ENCODE measurements at regions not wholly inside any gene's neighbourhood (a gene's known extent, or its start where the extent isn't known, plus 50 kb on each side); places are given as distances from the start of the nearest gene placed in this dataset.
"Not testable (repeated sequence)": the region's sequence is repeated elsewhere in the genome, so short reads cannot be mapped to it uniquely, and the experiment has no call there.

DNA sequence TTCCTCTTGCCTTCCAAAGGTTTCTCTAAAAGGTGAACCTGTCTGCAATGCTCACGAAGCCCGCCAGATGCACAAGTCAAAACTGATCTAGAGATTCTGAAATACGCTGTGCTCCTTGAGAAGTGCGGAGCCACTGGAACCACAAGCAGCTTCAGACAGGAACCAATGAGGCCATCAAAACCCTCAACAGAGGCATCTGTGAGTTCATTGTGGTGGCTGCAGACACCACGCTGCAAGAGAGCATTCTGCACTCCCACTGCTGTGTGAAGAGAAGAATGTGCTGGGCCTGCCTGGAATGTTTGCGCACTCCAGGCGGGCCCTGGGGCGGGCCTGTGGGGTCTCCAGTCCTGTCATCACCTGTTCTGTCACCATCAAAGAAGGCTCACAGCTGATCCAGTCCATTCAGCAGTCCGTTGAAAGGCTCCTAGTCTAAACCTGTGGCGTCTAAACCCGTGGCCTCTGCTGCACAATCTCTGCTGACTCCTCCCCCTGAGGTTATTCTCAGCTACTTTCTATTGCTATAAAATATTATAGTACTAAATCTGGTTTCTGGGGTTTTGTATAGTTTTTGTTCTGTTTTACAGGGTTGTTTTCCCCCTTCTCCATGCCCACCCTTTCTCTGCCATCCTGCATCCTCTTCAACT lies 187.4 kb downstream of the FAM72C start:
- not testable (repeated sequence) for DNase-seq (ENCODE audit: low read depth in 2 of 2, low spot score in 1 of 2)

DNA sequence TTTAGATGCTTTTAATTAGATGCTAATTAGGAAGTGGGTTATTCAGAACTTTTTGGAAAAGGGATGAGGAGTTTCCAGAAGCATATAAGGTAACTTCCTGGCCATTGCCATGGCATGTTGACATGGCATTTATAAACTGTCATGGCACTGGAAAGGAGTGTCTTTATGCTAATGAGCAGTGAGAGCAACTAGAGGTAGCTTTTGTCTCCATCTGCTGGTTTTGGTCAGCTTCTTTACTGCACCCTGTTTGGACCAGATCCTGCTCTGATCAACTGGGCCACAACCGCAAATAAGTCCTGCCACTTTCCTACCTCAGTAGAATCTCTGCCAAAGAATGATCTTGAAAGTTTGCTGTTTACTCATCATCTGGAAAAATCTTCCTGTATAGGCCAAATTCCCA lies 193.6 kb downstream of the FAM72C start:
- not testable (repeated sequence) for DNase-seq (ENCODE audit: low read depth in 2 of 2, low spot score in 1 of 2)

DNA sequence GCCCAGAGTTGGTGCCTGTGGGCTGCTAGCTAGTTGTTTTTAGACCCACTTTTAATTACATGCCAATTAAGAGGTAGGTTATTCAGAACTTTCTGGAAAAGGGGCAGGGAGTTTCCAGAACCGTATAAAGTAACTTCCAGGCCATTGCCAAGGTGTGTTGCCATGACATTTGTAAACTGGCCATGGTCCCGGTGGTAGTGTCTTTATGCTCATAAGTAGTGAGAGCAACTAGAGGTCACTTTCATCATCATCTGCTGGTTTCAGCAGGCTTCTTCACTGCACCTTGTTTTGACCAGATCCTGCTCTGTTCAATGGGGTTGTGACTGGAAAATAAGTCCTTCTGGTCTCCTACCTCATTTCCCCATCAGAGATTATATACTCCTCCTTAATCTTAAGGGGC lies 207.0 kb downstream of the FAM72C start:
- DNase-seq (ENCODE audit: low read depth in 2 of 2, low spot score in 1 of 2) = not testable (repeated sequence)

DNA sequence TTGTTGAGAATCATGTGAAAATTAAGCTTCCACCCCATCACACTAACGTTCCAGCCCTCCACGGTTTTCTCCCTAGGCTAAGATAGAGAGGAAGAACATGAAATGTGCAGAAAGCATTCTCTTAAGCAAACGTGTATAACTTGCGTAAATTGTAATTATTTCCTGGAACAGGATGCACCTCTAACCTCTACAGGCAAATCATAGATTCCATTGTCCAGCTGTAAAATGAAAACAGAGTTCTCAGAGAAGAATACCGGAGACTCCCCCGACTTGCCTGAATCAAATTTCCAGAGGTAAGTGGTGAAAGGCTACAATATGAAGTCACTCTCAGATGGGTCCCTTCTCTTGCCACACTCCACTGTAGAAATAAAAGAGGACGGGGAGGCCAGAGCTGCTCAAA lies 211.4 kb downstream of the FAM72C start:
- not testable (repeated sequence) for DNase-seq (ENCODE audit: low read depth in 2 of 2, low spot score in 1 of 2)

DNA sequence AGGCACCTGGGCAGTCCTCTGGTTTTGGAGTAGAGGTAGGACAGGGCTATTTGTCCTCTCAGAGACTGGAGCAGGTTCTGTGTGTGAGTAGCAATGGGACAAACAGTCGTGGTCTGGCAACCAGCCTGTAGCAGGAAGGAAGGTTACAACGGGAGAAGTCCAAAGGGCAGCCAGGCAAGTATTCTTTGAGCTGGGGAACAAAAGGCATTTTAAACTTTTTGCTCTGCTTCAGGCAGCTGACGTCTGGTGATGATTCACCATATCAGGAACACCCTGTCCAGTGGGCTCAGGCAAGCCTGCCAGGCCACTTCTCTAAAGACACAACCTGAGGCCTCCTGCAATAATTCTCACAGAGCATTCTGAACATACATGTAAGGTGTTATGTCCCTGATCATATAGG lies 215.8 kb downstream of the FAM72C start:
- not testable (repeated sequence) for DNase-seq (ENCODE audit: low read depth in 2 of 2, low spot score in 1 of 2)

DNA sequence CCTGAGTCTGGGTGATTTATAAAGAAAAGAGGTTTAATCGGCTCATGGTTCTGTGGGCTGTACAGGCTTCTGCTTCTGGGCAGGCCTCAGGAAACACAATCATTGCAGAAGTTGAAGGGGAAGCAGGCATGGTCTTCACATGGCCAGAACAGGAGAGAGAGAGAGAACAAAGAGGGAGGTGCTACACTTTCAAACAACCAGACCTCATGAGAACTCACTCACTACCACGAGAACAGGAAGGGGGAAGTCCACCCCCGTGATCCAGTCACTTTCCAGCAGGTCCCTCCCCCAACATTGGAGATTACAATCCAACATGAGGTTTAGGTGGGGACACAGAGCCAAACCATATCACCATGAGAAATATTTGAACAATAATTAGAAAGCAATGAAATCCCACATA lies 222.9 kb downstream of the FAM72C start:
- DNase-seq (ENCODE audit: low read depth in 2 of 2, low spot score in 1 of 2) = no peak

DNA sequence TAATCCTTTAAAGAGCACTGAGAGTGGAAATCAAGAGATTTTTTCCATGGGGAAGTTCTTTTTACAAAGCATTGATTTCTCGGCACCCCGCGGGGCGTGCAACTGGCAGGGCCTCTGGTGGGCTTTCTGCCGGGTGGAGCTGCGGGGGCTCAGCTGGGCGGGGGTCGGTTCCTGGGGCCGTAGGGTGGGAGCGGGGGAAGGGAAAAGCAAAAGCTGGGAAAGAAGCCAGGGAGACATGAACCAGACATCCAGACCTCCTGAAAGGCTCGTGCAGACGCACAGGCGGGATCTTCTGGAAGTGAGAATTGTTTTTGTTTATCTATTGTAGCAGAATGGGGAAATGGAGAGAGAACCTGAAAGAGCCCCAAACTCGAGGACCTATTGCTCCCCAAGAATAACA lies 235.2 kb downstream of the FAM72C start:
- DNase-seq (ENCODE audit: low read depth in 2 of 2, low spot score in 1 of 2) = no peak

DNA sequence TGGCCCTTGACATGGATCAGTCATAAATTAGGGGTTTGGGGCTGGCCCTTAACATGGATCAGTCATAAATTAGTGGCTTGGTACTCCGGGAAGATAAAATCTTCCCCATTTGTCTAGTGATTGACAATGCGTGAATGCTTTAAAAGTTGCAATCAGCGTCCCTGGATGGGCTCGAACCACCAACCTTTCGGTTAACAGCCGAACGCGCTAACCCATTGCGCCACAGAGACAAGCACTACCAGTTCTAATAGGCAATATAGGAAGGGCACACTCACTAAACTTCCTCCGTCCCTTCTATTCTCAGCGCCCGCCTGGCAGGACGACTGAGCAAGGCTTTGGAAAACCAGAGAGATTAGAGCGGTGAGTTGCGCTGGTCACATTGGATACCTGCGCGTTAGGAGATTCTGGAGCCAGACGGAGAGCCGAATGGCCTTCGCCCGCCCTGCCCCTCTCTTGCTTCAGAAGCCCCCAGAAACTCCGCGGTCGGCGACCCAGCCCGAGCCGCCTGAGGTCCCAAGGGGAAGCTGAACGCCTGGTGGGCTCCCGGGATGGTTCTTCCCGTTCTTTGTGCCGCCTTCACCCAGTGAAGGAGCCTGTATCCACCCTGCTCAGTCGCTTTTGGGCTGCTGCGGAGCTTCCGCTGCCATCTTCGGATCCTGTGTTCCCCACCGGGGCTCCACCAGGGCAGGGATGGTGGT lies 235.9 kb downstream of the FAM72C start:
- DNase-seq (ENCODE audit: low read depth in 2 of 2, low spot score in 1 of 2) = no peak

DNA sequence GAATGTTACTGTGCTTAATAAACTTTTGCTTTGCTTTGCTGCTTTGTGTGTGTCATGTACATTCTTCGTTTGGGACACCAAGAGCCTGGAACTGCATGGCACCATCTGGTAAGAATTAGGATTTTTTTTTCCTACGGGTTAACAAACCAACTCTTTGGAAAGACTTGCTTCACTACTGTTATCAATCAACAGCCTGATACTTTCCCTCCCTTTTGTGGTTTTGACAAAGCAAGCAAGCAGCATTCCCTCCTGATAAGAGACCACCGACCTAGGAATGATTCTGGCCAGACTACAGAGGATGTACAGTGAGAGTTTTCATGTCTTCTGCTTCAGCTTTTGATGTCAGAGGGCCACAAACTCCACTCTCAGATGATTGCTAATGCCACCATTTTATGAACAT lies 237.5 kb downstream of the FAM72C start:
- DNase-seq (ENCODE audit: low read depth in 2 of 2, low spot score in 1 of 2) = not testable (repeated sequence)

DNA sequence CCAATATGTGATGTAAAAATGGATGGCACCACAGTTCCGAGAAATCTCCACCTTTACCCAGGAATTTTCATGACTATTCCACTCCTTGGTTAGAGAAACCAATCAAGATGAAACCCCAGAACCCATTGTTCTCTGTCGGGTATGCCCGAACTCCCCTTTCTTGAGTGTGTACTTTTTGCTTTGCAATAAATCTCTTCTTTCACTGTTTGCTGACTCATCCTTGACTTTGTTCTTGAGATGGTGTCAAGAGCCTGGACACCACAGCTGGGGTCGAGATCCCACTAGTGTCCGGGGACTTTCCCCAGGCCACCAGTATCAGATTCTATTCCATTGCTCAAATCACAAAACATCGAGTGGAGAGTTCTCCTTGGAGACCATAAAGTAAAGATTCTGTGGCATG lies 240.9 kb downstream of the FAM72C start:
- not testable (repeated sequence) for DNase-seq (ENCODE audit: low read depth in 2 of 2, low spot score in 1 of 2)

DNA sequence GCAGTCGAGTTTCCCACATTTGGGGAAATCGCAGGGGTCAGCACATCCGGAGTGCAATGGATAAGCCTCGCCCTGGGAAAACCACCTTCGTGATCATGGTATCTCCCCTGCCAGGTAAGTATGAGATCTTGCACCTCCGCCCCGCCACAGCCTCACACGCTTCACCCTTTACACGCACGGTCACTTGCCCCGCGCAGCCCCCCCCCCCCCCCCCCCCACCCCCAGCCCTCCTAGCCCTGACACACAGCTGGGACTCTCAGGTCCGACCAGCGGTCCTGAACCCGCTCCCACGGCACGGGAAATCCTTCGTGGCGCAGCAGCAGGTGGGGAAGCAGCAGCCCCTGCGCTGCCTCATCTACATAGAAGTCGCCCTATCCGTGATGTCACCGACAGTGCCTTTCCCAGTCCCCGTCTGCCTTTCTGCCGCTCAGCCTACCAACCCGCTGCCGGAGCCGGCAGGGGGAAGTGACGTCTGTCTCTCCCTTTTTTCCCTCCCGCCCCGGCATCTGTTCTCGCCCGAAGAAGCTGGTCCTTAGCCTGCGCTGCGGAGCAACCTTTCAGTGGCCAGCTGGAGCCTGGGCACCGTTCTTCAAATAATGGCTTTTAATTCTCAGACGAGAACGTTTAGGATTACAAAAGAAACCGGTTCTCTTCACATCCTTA lies 242.2 kb downstream of the FAM72C start:
- DNase-seq (ENCODE audit: low read depth in 2 of 2, low spot score in 1 of 2) = not testable (repeated sequence)

DNA sequence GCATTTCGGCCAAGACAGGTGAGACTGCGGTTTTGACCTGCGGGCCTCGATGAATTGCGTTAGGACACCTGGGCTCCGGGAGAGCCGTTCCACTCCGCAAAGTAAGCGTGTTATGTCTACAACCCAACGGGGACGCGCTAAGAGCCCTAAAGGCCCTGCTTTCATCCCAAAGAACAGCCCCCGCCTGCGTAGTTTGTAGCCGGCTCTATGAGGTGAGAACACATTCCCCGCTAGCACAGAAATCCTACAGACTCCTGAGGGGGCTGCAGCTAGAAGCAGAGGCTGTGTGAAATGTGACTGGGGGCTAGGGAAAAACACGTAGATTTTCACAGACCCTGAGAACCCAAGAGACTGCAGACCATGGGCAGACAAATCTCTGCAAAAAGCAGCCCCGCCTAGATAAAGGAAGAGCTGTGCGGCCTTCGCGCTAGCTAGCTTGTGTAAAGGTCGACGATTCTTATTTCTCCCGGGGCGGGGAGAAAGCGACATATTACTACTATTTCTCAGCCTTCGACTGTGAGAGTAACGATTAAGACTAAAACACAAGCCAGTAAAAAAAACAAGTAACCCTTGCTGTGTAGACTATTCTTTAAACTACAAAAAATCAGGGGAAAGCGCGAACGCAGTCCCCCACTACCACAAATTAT lies 242.9 kb downstream of the FAM72C start:
- not testable (repeated sequence) for DNase-seq (ENCODE audit: low read depth in 2 of 2, low spot score in 1 of 2)

DNA sequence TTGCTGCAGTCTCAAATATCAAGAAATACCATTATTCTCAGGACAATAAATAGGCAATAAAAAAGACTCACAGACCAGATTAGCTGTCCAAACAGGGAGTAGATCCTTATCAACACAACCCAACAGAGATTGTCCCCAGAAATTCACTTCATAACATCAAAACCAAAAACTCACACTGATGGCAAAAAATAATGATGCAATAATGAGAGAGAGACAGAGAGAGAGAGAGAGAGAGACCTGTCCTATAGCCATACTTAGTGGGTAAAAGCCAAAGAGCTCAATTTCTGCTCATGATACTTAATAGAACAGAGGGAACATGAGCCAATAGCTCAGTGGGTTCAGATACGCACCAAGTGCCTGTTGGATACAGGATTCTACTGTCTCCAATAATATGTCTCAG lies 244.5 kb downstream of the FAM72C start:
- DNase-seq (ENCODE audit: low read depth in 2 of 2, low spot score in 1 of 2) = no peak

DNA sequence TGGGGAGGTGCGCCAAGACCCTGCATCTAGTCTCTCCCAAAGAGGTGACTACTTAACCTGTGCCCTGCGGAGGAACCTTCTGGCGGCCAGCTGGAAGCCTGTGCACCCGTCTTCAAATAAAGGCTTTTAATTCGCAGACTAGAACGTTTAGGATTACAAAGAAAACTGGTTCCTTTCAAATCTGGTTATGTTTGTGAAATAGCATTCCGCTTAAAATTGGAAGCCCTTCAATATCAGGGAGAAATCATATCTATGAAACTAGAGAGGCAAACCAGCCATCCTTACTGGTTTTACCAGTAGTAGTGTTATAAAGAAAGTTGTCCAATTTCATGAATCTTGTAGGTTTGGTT lies 250.8 kb downstream of the FAM72C start:
- DNase-seq (ENCODE audit: low read depth in 2 of 2, low spot score in 1 of 2) = no peak

DNA sequence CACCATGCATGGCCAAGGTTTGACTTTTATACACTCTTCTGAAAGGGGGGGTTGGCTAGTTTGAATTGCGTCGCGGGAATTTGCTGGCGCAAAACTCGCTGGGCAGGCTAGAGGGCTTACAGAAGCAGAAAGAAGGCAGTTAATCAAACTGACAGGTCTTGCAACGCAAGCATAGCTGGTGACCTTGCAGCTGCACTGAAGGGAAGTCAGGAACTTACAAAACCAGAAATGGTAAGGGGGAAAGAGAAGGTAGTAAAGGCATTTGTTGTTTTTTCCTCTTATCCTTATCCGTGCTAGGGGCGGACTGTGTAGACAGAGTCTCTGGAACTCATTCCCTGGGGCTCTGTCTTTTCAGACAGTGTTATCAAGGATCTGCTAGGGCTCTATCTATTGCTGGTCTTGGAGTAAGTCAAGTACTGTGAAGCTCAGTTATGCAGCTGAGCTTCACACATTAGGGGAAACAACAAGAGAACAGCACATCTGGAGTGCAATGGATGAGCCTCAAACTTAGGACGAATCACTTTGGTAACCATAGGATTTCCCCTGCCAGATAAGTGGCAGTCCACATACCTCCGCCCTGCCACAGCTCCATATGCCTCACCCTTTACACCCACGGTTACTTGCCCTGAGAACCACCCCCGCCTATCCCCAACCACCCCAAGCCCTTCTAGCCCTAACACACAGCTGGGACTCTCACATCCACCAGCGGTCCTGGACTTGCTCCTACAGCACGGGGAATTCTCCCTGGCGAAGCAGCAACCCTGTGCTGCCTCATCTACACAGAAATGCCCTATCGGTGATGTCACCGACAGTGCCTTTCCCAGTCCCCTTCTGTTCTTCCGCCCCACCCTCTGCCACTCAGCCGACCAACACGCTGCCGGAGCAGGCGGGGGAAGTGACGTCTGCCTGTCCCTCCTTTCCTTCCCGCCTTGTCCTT lies 251.4 kb downstream of the FAM72C start:
- DNase-seq (ENCODE audit: low read depth in 2 of 2, low spot score in 1 of 2) = no peak

DNA sequence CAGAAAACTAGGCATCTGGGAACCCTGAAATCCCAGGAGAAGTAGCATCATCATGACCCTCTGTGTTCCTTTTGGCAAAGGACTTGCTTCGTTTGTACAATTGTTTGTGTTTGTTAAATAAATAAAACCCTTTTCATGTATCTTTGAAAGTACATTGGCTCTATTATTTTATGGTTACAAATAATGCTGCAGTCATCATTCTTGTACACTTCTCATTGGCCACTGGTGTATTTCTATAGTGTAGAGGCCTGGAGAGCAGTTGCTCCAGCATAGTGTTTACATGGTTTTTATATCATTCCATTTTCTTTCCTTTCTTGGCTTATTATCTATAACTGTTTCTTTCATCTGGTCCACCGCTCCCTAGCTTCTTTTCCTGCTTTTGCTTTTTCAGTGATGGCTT lies 253.3 kb downstream of the FAM72C start:
- DNase-seq (ENCODE audit: low read depth in 2 of 2, low spot score in 1 of 2) = no peak

DNA sequence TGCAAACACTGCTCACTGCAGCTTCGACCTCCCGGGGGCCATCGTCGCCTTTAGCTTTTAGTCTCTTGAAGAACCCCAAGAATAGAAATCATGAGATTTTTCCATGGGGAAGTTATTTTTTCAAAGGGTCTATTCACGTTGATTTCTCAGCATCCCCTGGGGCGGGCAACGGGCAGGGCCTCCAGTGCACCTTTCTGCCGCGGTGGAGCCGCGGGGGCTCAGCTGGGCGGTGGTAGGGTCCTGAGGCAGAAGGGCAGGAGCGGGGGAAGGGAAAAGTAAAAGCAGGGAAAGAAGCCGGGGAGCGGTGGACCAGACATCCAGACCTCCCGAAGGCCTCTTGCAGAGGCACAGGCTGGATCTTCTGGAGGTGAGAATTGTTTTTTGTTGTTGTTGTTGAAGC lies 253.8 kb downstream of the FAM72C start:
- no peak for DNase-seq (ENCODE audit: low read depth in 2 of 2, low spot score in 1 of 2)

DNA sequence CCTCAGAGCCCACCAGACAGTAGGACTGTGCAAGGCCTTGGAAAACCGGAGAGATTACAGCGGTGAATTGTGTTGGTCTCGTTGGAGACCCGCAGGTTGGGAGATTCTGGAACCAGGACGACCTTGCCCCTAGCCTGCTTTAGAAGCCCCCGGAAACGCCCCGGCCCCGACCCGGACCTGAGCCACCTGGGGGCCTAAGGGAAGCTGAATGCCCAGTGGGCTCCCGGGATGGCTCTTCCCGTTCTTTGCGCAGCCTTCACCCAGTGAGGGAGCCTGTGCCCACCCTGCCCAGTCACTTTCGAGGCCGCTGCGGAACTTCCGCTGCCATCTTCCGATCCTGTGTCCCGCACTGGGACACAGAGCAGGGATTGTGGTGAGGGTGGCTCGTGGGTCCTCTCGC lies 254.4 kb downstream of the FAM72C start:
- DNase-seq (ENCODE audit: low read depth in 2 of 2, low spot score in 1 of 2) = no peak

DNA sequence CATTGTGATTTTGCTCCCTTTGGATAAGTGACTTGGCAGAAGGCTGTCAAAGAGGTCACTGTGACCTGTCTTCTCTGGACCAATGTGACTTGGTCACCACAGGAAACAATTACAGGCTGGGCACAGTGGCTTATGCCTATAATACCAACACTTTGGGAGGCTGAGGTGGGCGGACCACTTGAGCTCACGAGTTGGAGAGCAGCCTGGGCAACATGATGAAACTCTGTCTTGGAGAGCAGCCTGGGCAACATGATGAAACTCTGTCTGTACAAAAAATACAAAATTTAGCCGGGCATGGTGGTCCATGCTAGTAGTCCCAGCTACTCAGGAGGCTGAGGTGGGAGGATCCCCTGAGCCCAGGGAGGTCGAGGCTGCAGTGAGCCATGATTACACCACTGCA lies 256.9 kb downstream of the FAM72C start:
- DNase-seq (ENCODE audit: low read depth in 2 of 2, low spot score in 1 of 2) = not testable (repeated sequence)

DNA sequence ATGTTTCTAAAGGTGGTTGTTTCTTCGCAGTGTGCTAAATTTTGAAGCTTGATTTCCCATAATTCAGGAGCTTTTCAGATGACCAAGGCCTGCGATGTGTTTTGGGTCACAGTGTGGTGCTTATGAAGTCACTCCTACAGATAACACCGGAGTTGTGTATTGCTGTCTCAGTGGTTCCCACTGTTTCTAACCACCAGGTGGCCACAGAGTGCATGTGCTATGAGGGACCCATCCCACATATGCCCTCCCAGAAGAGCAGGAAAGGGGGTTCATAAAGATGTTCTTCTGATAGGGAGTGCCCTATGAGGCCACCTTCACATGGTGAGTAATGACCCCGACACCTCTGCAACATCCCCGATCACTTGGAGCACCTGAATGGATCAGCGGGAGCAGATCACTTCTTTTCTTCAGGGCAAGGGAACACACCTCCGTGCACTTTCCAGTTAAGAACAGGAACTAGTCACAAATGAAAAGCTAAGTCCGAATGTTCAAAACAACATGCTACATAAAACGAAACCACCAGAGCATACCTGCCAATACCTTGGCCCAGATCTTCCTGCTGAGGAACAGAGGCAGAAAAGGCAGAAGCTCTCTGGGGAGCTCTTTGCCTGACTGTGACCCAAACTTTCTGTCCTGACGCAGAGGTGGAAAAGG lies 262.1 kb downstream of the FAM72C start:
- not testable (repeated sequence) for DNase-seq (ENCODE audit: low read depth in 2 of 2, low spot score in 1 of 2)
